ENCODE measurements at regions not wholly inside any gene's neighbourhood (a gene's known extent, or its start where the extent isn't known, plus 50 kb on each side); places are given as distances from the start of the nearest gene placed in this dataset.

DNA sequence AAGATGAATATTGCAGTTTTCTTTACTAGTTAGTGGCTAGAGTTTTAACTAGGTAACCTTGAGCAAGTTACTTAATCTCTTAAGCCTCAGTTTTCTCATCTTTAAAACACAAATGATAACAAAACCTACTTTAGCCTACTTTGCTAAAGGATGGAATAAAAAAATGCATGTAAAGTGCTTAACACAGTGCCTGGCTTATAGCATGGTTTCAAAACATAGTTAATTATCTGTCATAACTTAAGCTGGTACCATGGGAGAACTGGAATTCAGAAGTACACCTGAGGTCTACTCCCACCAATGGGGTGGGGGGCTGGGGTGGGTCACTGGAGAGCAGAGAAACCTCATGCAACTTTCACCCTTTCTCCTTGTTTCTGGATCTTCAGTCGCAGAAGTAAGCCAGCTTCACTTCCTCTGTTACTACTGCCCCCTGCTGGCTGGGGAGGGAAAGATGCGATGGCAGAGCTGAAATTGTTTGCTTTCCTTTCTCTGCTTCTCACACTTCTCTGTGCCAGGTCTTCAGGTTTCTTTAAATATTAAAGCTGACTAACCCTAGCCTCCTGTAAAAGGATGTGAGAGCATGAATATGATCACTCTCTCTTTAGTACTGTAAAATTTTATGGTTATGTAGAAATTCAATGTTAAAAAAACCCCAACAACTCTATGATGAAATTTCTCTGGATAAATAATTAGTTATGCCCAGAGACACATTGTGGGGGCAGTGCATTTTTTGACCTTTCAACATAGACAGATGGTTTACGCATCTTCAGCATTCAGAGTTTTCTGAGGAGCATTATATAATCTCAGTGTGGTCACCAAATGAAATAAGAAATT, 324.2 kb downstream of the HLX start:
- peak; percentile 64 to 75 (median 72) for DNase-seq
- H4K20me1 ChIP-seq (ENCODE audit: insufficient read depth, low read length) = no peaks in the 10 kb centered on the region
- Mint-ChIP-seq H3K9me3 (peaks cover 0 to 11% (median 4%) of the 10 kb centered on the region in 7 donors), H3K4me3 (no peak overlapping the region), H3K27me3 (ENCODE audit: low read depth in 3 of 3) (no peaks in the 10 kb centered on the region), H3K4me1 (peaks cover 5% of the 10 kb centered on the region), H3K27ac (peak overlapping the region in 2 of 7 donors; percentile 45 to 73), H3K36me3 (no peaks in the 10 kb centered on the region)
- 80% methylated on average over 1 of the region's 3 CpGs for WGBS (ENCODE audit: insufficient coverage)
- H3K9ac ChIP-seq (ENCODE audit: insufficient read depth, low read length, poor library complexity, severe bottlenecking) = no peak overlapping the region
- TF ChIP-seq, protein P1, sequence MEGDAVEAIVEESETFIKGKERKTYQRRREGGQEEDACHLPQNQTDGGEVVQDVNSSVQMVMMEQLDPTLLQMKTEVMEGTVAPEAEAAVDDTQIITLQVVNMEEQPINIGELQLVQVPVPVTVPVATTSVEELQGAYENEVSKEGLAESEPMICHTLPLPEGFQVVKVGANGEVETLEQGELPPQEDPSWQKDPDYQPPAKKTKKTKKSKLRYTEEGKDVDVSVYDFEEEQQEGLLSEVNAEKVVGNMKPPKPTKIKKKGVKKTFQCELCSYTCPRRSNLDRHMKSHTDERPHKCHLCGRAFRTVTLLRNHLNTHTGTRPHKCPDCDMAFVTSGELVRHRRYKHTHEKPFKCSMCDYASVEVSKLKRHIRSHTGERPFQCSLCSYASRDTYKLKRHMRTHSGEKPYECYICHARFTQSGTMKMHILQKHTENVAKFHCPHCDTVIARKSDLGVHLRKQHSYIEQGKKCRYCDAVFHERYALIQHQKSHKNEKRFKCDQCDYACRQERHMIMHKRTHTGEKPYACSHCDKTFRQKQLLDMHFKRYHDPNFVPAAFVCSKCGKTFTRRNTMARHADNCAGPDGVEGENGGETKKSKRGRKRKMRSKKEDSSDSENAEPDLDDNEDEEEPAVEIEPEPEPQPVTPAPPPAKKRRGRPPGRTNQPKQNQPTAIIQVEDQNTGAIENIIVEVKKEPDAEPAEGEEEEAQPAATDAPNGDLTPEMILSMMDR (IDR thresholded peaks at IDR 0.05) = peak; percentile 89
- H3K36me3 ChIP-seq (replicated peaks in 1 of 2; ENCODE audit: control insufficient read depth in 1 of 2, insufficient read depth in 2 of 2, low read length in 2 of 2) = no peaks in the 10 kb centered on the region
- H3K4me3 ChIP-seq (replicated peaks in 1 of 3; ENCODE audit: low read depth in 2 of 3, low read length in 3 of 3) = no peak overlapping the region
- H3K79me2 ChIP-seq (ENCODE audit: insufficient read depth, low read length) = no peaks in the 10 kb centered on the region
- H3K4me2 ChIP-seq (replicated peaks; ENCODE audit: extremely low read depth, low read length, poor library complexity, severe bottlenecking) = no peak overlapping the region
- no peaks in the 10 kb centered on the region for H3K27me3 ChIP-seq (ENCODE audit: control insufficient read depth in 2 of 2, insufficient read depth in 2 of 2, low read length in 2 of 2)
- H2AFZ ChIP-seq (ENCODE audit: insufficient read depth, low read depth, low read length, poor library complexity, severe bottlenecking) = no peak overlapping the region
- no peaks in the 10 kb centered on the region for H3K4me1 ChIP-seq (ENCODE audit: control insufficient read depth in 1 of 2, insufficient read depth in 2 of 2, low read length in 2 of 2)
- H3K27ac ChIP-seq (ENCODE audit: low read depth in 1 of 2, low read length in 2 of 2) = no peak overlapping the region
- H3K9me3 ChIP-seq (replicated peaks in 1 of 2; ENCODE audit: control insufficient read depth in 1 of 2, insufficient read depth in 1 of 2, low read length in 2 of 2) = no peaks in the 10 kb centered on the region
- intact Hi-C loops (cut with micrococcal nuclease) = loop anchor here (2.0 to 10.0 kb wide), 4 partner anchors 89 to 391 kb away; no protein-coding TSS in a partner anchor

DNA sequence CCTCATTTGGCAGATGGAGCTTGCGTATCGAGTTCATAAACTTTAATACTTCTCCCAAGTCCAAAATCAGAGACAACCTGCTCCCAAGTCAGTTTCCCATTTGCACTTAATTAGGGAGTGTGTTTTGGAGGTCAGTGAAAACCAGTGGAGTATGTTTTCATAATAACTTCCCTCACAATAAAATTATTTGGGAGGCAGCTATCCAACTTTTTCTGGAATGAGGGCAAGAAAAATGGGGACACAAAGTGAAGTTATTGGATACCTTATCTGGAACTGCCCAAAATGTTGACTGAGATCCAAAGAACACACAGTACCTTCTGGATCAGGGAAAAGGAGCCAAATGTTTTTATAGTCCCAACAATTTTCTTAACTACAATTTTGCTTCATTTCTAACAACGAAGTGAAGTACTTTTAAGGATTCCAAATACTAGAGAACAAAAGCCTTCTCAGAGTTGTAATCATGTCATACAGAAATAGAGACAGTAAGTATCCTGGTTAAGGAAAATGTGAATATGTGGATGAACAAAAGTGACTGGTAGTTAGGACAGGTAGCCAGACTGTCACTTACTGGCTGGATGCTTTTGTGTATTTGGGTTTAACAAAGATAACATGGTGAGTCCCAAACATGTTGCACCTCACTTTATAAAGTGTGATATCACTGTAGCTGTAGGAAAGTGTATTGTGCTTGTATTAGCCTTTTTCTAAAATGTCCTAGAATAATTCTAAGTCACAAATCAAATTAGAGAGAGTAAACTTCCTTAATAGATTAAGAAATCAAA, 325.0 kb downstream of the HLX start:
- no peaks in the 10 kb centered on the region for H3K36me3 Mint-ChIP-seq
- Histone ChIP-seq H3K36me3 (replicated peaks in 1 of 2; ENCODE audit: control insufficient read depth in 1 of 2, insufficient read depth in 2 of 2, low read length in 2 of 2) (no peaks in the 10 kb centered on the region), H4K20me1 (ENCODE audit: insufficient read depth, low read length) (no peaks in the 10 kb centered on the region), H3K4me1 (ENCODE audit: control insufficient read depth in 1 of 2, insufficient read depth in 2 of 2, low read length in 2 of 2) (no peaks in the 10 kb centered on the region), H3K27ac (ENCODE audit: low read depth in 1 of 2, low read length in 2 of 2) (no peak overlapping the region), H3K27me3 (ENCODE audit: control insufficient read depth in 2 of 2, insufficient read depth in 2 of 2, low read length in 2 of 2) (no peaks in the 10 kb centered on the region), H3K4me2 (replicated peaks; ENCODE audit: extremely low read depth, low read length, poor library complexity, severe bottlenecking) (no peak overlapping the region), H3K9me3 (replicated peaks in 1 of 2; ENCODE audit: control insufficient read depth in 1 of 2, insufficient read depth in 1 of 2, low read length in 2 of 2) (no peaks in the 10 kb centered on the region), H3K79me2 (ENCODE audit: insufficient read depth, low read length) (no peaks in the 10 kb centered on the region), H3K9ac (ENCODE audit: insufficient read depth, low read length, poor library complexity, severe bottlenecking) (no peak overlapping the region), H2AFZ (ENCODE audit: insufficient read depth, low read depth, low read length, poor library complexity, severe bottlenecking) (no peak overlapping the region), H3K4me3 (replicated peaks in 1 of 3; ENCODE audit: low read depth in 2 of 3, low read length in 3 of 3) (no peak overlapping the region)
- H3K4me3 Mint-ChIP-seq = no peak overlapping the region
- TF ChIP-seq, protein P1 (IDR thresholded peaks at IDR 0.05) = no peak
- DNase-seq = no peak
- H3K27ac Mint-ChIP-seq = no peak overlapping the region
- WGBS (ENCODE audit: insufficient coverage) = no CpG with 5 or more reads among the region's 3 CpGs
- H3K4me1 Mint-ChIP-seq = peaks cover 5% of the 10 kb centered on the region
- intact Hi-C loops (cut with micrococcal nuclease) = loop anchor here (5.0 to 10.0 kb wide), 3 partner anchors 89 to 392 kb away; no protein-coding TSS in a partner anchor
- peaks cover 0 to 11% (median 6%) of the 10 kb centered on the region in 7 donors for H3K9me3 Mint-ChIP-seq
- no peaks in the 10 kb centered on the region for H3K27me3 Mint-ChIP-seq (ENCODE audit: low read depth in 3 of 3)

All from CD14-positive monocyte (primary cell).